ENCODE measurements at regions not wholly inside any gene's neighbourhood (a gene's known extent, or its start where the extent isn't known, plus 50 kb on each side); places are given as distances from the start of the nearest gene placed in this dataset.

- TF ChIP-seq, protein P1, sequence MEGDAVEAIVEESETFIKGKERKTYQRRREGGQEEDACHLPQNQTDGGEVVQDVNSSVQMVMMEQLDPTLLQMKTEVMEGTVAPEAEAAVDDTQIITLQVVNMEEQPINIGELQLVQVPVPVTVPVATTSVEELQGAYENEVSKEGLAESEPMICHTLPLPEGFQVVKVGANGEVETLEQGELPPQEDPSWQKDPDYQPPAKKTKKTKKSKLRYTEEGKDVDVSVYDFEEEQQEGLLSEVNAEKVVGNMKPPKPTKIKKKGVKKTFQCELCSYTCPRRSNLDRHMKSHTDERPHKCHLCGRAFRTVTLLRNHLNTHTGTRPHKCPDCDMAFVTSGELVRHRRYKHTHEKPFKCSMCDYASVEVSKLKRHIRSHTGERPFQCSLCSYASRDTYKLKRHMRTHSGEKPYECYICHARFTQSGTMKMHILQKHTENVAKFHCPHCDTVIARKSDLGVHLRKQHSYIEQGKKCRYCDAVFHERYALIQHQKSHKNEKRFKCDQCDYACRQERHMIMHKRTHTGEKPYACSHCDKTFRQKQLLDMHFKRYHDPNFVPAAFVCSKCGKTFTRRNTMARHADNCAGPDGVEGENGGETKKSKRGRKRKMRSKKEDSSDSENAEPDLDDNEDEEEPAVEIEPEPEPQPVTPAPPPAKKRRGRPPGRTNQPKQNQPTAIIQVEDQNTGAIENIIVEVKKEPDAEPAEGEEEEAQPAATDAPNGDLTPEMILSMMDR (IDR thresholded peaks at IDR 0.05; ENCODE audit: low read depth, low read length): no peak
Measured at GRCh38 chr12:127429551-127430285, 837.3 kb upstream of the TMEM132C start.

DNA sequence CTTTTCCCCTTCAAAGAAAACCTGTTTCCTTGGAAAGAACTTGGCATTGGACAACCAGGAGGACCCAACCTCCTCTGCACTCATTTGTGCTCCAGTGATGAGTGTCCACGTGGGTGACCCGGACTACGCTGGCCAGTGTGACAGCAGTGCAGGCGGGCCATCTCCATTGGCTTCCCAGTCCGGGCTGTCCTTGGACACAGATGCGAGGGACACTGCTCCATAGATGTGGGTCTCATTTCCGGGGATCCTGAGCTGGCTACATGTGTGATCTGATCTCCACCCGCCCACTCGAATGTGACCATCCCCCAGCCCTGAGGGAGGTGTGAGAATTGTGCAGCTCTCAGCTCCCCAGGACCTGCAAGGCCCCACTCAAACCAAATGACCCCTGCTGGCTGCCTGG is 836.6 kb upstream of the TMEM132C start:
- DNase-seq: no peak
- H3K27ac ChIP-seq: no peak overlapping the region
- no peak overlapping the region for H3K4me3 ChIP-seq (ENCODE audit: low read depth, low read length)
- no peaks in the 10 kb centered on the region for H3K9me3 ChIP-seq (ENCODE audit: severe bottlenecking)
- no peaks in the 10 kb centered on the region for H3K27me3 ChIP-seq (ENCODE audit: insufficient read depth, low read depth, severe bottlenecking)
- TF ChIP-seq, protein P1 (IDR thresholded peaks at IDR 0.05; ENCODE audit: low read depth, low read length): no peak
- H3K36me3 ChIP-seq: no peaks in the 10 kb centered on the region

More at GRCh38 chr12:127429551-127430285, 837.3 kb upstream of the TMEM132C start:
- Histone ChIP-seq H3K27ac (no peak overlapping the region), H3K9me3 (ENCODE audit: severe bottlenecking) (no peaks in the 10 kb centered on the region), H3K27me3 (ENCODE audit: insufficient read depth, low read depth, severe bottlenecking) (no peaks in the 10 kb centered on the region), H3K36me3 (no peaks in the 10 kb centered on the region), H3K4me3 (ENCODE audit: low read depth, low read length) (no peak overlapping the region)
- no peak for DNase-seq

- Histone ChIP-seq H3K9me3 (ENCODE audit: severe bottlenecking) (no peaks in the 10 kb centered on the region), H3K27me3 (ENCODE audit: insufficient read depth, low read depth, severe bottlenecking) (no peaks in the 10 kb centered on the region), H3K4me3 (ENCODE audit: low read depth, low read length) (no peak overlapping the region), H3K36me3 (no peaks in the 10 kb centered on the region), H3K27ac (no peak overlapping the region)
- TF ChIP-seq, protein P1 (IDR thresholded peaks at IDR 0.05; ENCODE audit: low read depth, low read length): no peak
- no peak for DNase-seq
Measured at GRCh38 chr12:127431177-127431576, 835.8 kb upstream of the TMEM132C start.

- H3K27ac ChIP-seq: no peak overlapping the region
- H3K9me3 ChIP-seq (ENCODE audit: severe bottlenecking): no peaks in the 10 kb centered on the region
- TF ChIP-seq, protein P1 (IDR thresholded peaks at IDR 0.05; ENCODE audit: low read depth, low read length): no peak
- H3K4me3 ChIP-seq (ENCODE audit: low read depth, low read length): no peak overlapping the region
- H3K36me3 ChIP-seq: no peaks in the 10 kb centered on the region
- DNase-seq: no peak
- no peaks in the 10 kb centered on the region for H3K27me3 ChIP-seq (ENCODE audit: insufficient read depth, low read depth, severe bottlenecking)
Measured at GRCh38 chr12:127431594-127431993, 835.4 kb upstream of the TMEM132C start.

DNA sequence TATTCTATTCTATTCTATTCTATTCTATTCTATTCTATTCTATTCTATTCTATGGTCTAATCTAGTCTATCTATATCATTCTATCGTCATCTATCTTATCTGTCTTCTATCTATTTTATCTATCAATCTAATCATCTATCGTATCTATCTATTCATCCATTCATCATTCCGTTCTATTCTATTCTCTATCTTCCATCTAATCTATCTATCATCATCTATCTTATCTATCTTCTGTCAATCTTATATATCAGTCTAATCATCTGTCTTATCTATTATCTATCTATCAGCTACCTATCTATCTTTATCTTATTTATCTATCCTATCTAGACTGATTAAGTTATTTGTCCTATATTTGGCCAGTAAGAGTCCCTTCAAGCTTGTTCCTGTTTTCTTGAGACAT is 831.5 kb upstream of the TMEM132C start:
- H3K4me3 ChIP-seq (ENCODE audit: low read depth, low read length): no peak overlapping the region
- H3K27me3 ChIP-seq (ENCODE audit: insufficient read depth, low read depth, severe bottlenecking): no peaks in the 10 kb centered on the region
- no peaks in the 10 kb centered on the region for H3K36me3 ChIP-seq
- no peak for DNase-seq
- H3K9me3 ChIP-seq (ENCODE audit: severe bottlenecking): no peaks in the 10 kb centered on the region
- TF ChIP-seq, protein P1 (IDR thresholded peaks at IDR 0.05; ENCODE audit: low read depth, low read length): no peak
- no peak overlapping the region for H3K27ac ChIP-seq
